NCI-H2171 (cell line): ENCODE measurements at regions not wholly inside any gene's neighbourhood (a gene's known extent, or its start where the extent isn't known, plus 50 kb on each side); places are given as distances from the start of the nearest gene placed in this dataset.

ENCODE experiments used
- DNase-seq: peaks from one replicate; lab custom pipeline; 2025; lab: John Stamatoyannopoulos, UW

DNA sequence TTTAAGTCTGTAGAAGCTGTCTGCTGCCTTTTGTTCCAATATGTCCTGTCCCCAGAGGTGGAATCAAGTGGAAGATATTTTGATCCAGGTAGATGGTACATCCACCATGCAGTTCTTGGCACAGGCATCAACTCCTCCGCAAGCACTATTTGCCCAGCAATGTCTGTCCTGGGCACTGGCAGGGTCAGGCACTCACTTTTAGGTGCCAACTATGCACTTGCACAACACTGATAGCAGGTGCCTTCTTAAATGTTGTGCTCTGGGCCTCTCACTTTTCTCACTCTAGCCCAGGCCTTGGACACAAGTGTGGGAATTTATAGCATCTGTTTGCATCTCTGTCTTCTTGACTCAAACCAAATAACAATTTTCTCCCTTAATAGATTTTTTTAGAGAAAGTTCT is 140.5 kb upstream of the UBE2E2 start:
- DNase-seq = no peak

DNA sequence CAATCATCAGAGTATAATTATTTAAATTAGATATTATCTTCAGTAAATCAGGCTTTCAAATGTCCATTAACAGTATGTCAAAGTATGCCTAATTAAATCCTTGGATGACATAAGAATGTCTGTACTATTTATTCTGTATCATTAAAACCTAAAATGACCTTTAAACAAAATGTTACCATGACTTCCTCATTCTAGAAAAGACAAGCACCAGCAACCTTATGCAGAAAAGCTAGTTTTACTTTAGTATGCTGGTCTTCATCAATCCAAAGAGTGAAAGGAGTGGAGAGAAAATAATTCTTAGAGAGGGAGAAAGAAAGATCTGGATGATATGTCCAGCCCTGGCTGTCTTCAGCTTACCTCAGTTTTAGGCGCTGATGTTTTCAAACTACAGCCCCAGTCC is 140.1 kb upstream of the UBE2E2 start:
- DNase-seq = no peak

DNA sequence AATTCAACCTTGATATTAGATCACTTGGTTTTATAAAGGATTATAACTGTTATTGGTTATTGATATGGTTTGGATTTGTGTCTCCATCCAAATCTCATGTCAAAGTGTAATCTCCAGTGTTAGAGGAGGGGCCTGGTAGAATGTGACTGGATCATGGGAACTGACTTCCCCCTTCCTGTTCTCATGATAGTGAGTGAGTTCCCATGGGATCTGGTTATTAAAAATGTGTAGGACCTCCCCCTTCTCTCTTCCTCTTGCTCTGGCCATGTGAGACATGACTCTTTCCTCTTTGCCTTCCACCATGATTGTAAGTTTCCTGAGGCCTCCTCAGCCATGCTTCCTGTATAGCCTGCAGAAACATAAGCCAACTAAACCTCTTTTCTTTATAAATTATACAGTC is 136.0 kb upstream of the UBE2E2 start:
- no peak for DNase-seq

DNA sequence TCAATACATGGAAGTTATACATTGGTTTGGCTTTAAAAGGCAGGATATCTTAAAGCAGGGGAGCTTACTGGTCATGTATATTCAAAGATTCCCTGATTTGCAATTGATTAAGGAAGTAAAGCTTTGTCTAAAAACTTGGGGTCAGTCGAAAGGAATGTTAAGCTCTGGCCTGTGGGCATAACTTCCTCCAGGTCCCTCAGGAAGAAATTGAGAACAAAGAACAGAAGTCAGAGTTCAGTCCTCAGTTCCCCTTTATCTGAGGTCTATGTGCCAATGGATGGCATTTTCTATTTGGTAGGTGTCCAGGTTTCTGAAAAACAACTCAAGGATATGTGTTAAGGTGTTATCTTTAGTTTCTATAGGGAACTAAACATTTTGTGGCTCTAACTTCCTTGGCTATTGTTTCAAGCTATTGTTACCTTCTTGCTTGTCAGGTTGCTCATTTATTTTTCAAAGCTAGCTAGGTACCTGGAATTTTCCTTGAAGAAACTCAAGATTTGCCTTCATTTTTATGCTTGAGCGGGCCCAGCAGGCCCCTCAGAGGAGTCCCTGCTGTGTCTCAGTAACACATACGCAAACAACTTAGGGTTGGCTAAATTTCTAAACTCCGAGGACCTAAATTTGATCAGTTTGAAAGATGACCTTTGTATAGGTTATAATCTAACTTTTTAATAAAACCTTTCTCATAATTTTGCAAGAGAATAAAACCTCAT is 135.0 kb upstream of the UBE2E2 start:
- no peak for DNase-seq

DNA sequence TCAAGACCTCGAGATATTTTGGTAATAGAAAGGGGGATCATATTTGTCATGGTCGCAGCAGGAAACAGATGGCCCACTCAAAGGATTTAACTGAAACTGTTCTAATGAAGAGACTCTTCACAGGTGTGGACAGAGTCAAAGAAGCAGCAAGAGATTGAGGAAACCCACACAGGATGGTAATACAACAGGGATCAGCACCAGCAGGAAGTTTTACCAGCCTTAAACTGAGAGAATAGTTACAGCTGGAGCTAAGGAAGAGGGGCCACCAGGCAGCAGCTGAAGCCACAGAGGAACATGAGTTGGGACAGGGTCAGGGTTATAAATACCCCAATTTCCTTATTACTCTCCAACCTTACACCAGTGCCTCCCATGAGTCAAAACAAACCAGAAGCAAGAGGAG is 131.8 kb upstream of the UBE2E2 start:
- no peak for DNase-seq

DNA sequence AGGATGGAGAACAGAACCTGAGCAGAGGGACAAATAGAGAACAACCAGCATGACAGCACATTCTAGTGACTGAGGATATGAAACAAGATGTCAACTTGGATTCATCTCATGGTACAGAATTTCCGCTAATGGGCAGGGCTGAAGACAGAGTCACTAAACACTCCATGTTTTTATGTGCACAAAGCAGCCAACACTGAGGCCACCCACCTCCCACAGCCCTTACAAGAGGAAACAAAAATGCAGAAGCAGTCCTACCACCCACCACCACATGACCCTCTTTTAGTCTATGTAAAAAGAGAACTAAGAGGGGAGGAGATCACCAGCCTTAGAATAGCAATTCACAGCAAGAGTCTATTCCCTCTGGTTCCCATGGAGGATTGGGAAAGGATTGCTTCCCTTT is 131.4 kb upstream of the UBE2E2 start:
- no peak for DNase-seq

DNA sequence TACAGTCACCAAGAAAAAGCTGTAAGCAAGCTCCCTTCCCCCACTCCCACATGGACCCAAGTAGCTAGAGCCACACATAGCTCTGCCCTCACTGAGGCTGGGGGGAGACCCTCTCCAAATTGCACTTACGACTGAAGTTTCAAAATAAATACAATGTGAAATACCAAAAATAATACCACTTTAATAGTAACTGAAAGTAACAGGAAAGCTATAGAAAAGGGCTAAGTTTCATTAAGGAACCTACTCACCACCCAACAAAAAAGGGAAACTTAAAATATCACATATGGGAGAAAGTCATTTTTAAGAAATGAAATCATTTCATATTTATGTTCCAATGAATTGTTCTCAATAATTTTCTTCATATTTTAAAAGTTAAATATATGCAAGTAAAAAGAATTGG is 130.4 kb upstream of the UBE2E2 start:
- no peak for DNase-seq

DNA sequence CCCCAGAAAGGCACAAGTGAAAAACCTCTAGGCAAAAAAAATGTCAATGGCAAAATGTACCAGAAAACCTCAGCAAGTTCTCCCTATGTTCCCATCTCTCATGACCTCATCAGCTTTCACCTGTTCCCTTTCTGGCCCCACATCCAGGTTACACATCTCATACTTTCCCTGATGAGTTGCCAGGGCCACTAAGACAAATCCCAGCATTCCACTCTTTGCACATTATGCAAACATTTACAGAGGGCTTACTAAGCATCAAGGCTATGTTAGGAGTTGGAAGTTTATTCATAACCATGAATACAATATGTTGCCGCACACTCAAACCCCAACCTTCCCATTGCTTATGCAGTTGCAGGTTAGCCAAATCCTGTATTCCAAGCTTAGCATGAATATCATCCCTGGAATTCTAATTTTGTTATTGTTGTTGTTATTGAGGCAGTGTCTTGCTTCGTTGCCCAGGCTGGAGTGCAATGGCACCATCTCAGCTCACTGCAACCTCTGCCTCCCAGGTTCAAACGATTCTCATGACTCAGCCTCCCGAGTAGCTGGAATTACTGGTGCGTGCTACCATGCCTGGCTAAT is 129.3 kb upstream of the UBE2E2 start:
- DNase-seq = no peak

DNA sequence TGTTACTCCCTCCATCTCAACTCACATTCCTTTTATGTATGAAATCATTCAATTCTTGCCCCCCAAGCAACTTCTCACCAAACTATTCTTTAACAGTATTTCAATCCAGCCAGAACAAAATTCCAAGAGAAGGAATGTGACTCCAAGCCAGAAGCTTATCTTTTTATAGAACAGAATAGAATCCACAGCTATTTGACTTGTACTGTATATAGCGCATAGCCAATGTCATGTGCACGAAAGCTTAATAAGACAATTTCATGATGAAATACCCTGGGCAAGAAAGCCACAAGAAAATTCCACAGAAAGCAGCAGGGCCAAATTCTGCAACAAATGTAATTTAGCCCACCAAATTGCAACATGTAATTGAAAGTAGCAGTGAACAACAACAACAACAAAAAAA is 127.6 kb upstream of the UBE2E2 start:
- no peak for DNase-seq

DNA sequence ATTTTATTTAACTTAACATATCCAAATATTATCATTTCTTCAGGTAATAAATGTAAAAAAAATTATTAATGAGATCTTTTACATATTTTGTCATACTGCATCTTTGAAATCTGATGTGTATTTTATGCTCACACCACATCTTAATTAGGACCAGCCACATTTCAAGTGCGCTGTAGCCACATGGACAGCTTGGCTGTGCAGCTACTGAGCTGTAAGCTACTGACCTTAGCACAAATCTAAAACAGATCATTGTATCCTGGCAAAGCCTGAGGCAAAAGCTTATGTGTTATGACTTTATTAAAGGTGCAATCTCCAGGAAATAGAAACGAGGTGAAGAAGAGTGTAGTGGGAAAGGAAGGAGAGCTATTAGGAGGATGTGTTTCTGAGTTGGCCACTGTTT is 126.7 kb upstream of the UBE2E2 start:
- DNase-seq = no peak

DNA sequence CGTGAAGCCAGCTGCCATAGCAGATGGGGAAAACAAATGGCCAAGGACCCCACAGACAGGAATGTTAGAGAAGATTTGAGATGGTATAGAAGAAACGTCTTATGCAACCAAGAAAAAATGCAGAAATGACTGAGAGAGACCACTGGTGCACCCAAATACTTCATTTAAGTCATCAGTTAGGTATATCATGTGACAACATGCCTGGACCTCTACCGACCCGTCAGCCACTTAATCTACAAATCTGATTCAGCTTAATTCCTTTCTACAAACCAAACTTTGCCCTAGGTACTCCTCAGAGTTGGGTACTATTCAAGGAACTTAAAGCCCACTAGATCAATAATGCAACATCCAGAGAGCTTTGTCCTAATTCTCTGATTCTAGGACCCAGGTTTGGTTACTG is 126.0 kb upstream of the UBE2E2 start:
- no peak for DNase-seq

DNA sequence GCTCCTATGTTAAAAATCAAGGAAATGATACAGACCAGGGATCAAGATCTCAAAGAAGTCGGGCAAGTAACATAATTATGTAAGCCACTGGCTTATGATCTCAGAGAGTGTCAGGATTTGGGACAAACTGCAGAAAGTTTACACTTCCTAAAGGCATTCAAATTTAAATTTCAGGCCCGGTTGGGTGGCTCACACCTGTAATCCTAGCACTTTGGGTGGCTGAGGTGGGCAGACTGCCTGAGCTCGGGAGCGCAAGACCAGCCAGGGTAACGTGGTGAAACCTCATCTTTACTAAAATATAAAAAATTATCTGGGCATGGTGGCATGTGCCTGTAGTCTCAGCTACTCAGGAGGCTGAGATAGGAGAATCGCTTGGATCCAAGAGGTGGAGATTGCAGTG is 124.4 kb upstream of the UBE2E2 start:
- DNase-seq = no peak

DNA sequence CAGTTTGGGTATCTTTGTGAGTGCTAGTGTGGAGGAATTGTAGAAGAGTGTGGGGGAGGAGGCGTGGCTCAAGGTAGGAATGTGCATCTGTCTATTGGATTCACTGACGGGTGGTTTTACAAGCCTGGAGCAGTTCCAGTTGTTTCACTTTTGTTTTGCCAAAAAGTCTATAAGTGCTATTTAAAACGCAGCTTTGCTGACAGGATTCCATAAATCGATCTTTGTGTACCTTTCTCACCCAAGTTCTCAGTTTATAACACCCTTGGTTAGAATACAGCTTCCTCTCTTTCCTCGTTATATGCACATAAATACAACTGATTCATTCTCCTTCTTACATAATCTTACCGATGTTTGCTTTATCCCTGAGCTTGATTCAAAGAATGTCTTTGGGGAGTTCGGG is 123.2 kb upstream of the UBE2E2 start:
- no peak for DNase-seq

DNA sequence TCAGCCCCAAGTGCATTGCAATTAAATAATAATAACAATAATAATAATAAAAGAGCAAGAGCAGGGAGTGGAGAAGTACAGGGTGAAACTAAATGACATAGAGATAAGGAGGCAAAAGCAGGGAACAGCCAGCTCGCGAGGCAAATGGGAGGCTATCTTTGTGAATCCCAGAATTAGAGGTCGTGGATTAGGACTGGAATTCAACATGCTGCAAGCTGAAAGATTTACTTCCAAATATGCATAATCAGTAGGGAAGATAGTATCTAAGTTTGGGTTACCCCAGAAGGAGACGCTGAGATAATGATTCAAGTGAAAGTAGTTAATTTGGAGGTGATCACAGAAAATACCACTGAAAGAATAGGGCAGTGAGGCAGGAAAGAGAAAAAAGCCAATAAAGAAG is 119.4 kb upstream of the UBE2E2 start:
- DNase-seq = no peak

DNA sequence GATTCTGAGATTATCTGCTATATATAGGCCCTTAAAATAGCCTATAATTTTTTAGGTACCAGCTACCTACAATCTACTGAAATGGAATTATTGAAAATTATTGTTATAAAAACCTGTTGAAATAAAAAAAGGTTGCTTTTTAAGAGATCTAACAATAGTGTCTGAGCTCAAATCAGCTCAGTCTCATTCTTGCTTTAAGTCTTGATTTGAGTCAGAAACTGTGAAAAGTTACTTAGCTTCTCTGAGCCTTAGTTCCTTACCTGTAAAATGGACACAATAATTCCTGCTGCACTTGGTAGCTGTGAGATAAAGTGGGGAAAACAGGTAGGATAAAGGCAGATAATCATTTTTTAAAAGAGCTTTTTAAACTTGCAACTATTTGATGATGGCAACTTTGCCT is 118.8 kb upstream of the UBE2E2 start:
- no peak for DNase-seq

DNA sequence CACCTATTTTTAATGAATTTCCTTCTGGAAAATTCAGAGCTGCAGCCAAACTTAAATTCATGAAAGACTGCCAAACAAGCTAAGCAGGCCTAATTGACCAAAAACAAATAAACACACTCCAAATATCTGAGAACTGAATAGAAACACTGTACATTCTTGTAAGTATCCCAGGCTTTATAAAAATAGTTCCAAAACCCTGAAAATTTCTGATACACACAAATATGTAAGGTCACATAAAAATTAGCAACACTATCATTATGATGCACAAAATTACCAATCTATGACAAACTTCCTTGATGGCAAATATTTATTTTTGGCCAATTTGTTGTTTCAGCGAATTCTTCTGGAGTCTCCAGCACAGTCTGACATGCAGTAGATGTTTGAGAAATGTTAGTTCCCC is 117.9 kb upstream of the UBE2E2 start:
- DNase-seq = no peak

DNA sequence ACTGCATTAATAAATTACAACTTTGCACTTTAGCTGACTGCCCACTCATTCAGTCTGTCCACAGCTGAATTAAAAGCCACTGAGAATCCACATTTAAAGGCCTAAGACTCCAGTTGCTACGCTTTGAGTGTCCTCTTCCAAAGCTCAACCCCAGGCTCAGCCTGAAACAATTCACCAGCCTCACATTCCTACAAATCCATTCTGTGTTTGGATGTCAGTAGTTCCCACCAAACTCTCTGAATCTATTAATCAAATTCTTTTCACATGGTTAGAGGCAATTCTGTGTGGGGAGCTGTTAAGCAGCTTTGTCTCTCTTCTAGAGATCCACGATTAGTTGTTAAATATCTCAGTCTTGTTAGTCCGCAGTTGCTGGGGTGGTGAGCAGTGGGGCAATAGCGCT is 116.8 kb upstream of the UBE2E2 start:
- DNase-seq = no peak

DNA sequence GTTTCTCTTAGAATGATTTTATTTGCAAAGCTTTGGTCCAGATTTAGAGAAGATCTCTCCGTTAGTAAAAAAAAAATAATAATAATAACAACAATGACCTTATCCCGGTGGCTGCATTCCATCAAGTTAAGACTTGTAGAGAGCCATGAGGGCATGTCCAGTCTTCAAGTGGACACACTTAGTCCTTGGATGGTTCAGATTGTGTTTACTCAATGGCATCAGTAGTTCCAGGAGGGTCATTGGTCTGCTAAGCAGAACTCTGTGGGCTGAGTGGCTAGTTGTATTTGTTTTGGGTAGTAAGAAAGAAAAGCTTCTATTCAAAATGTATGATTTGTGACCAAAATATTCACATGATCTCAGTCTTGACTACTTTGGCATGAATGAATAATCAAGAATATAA is 116.3 kb upstream of the UBE2E2 start:
- DNase-seq = no peak

DNA sequence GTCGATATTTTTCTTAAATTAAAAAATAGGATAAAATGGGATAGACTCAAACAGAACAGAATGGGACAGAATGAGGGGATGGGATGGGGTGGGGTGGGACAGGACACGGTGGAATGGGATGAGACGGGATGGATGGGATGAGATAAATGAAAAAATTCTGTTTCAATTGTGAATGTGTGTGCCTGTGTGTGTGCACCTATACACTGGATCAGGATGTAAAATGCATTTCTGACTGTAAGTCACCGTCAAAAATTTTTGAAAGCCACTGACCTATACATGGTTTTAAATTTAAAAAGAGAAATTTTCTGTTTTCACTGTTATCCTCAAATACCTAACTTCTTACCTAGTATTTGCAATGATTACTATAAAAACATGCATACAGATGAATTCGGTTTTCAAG is 108.7 kb upstream of the UBE2E2 start:
- no peak for DNase-seq

DNA sequence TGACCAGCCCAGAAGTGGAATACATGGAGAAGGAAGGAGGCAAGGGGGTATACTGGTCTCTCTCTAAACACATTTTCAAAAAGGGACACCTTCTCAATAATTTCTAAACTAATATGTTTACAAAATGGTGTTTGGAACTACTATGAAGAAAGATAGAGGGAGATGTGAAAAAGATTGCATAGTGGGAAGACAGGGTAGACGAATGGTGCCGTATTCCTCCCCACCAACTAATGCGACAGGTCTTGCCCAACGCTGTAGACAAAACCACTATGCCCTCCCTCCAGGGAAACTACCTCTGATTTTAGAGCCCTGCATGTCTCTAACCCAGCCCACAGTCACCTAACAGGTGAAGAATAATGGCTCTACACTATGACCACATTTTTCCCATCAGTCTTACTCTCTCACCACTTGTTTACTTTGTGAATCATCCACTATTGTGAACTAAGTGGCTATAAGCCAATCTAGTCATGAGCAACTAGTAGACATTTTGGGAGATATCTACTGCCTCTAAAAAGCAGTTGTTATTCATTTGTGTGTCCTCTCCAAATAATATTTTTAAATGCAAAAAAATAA is 108.2 kb upstream of the UBE2E2 start:
- no peak for DNase-seq

DNA sequence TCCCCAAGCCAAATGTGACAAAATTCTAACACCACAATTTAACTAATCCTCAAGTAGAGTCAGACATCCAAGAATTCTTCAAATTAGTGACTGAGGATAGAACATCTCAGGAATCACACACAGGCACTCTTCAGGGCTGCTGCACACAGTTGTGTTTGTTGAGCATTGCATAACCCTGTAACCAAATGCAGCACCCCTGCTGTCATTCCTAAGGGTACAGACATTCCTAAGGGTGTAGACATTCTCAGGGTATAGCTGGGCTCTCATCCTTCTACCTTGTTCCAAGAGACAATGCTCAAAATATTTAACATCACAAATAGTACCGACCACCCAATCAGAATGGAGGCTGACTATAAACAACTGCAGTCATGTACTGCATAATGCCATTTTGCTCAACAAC is 107.1 kb upstream of the UBE2E2 start:
- no peak for DNase-seq

DNA sequence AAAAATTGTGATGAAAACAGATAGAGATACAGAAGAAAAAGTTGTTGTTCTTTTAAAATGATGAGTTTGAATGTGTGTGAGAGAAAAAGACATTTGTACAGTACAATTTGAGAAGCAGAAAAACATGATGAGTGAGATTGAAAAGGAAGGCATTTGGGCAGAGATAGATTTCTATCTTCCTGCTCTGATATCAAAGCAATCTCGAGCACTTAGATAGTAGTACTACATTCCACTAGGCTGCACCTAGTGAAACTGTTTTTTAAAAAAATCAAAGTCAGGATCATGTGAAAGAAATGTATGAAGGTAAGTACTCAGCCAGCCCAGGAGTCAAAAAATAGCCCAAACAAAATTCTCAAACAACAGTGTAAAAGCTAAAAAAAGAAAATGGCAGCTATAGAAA is 104.1 kb upstream of the UBE2E2 start:
- no peak for DNase-seq

DNA sequence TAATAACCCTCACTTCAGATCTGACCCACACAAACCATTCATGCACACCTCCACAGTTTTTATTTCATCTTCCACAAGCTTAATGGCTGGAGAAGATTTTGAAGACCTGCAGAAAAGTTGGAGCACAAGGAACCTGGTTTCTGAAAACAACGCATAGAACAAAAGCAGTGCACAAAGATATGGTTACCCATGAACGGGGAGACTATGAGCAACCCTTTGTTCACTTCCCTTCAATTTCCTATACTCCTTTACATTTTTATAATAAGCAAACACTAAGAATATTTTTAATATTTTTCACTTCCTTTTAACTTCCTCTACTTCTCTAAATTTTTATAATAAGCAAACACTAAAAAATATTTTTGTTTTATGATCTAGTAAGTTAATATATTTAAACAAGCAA is 103.5 kb upstream of the UBE2E2 start:
- no peak for DNase-seq

DNA sequence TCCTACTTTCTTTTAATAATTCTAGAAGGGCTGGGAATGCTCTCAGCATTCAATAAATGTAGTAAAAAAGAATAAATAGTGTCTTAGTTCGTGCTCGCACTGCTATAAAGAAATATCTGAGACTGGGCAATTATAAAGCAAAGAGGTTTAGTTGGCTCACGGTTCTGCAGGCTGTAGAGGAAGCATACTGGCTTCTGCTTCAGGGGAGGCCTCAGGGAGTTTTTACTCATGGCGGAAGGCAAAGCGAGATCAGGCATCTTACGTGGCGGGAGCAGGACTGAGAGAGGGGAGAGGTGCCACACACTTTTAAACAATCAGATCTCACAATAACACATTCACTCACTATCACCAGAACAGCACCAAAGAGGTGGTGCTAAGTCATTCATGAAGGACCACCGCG is 103.0 kb upstream of the UBE2E2 start:
- DNase-seq = no peak
